Astrocyte (in vitro differentiated cells and primary cell): ENCODE measurements at regions not wholly inside any gene's neighbourhood (a gene's known extent, or its start where the extent isn't known, plus 50 kb on each side); places are given as distances from the start of the nearest gene placed in this dataset.

Experiments
- DNase-seq: peaks from one replicate; pipeline ENCODE4 v3.0.0-alpha.2; 2010; ENCODE audit warnings: low read depth
- FAIRE-seq: peaks from 2 replicates; lab custom pipeline; 2011; peaks lifted over from hg19 to GRCh38; lab: Jason Lieb, UNC
- H2AFZ ChIP-seq: 2 replicates; pipeline ENCODE4 v1.6.0; 2012; ENCODE audit warnings: low read depth, low read length, inconsistent platforms
- H3K27ac ChIP-seq: 2 replicates; pipeline ENCODE4 v1.5.1; 2011; ENCODE audit warnings: low read depth, low read length, inconsistent platforms
- H3K27me3 ChIP-seq: 2 replicates; pipeline ENCODE4 v1.6.0; 2011; ENCODE audit warnings: low read length, inconsistent platforms; ENCODE audit not compliant: insufficient read depth
- H3K36me3 ChIP-seq: 2 replicates; pipeline ENCODE4 v1.5.1; 2011; ENCODE audit warnings: low read length, inconsistent platforms; ENCODE audit not compliant: insufficient read depth
- H3K4me1 ChIP-seq: 2 replicates; pipeline ENCODE4 v1.5.1; 2011; ENCODE audit warnings: low read length, inconsistent platforms; ENCODE audit not compliant: insufficient read depth
- H3K4me2 ChIP-seq: 2 replicates; pipeline ENCODE4 v1.6.0; 2012; ENCODE audit warnings: low read length, inconsistent platforms
- H3K4me3 ChIP-seq: 2 replicates; pipeline ENCODE4 v1.5.1; 2011; ENCODE audit warnings: low read depth, mild to moderate bottlenecking, low read length, inconsistent platforms; ENCODE audit not compliant: insufficient read depth
- H3K79me2 ChIP-seq: 2 replicates; pipeline ENCODE4 v1.6.0; 2012; ENCODE audit warnings: mild to moderate bottlenecking, low read length, inconsistent platforms; ENCODE audit not compliant: insufficient read depth
- H3K9ac ChIP-seq: 2 replicates; pipeline ENCODE4 v1.6.0; 2012; ENCODE audit warnings: mild to moderate bottlenecking, low read length, inconsistent platforms
- H3K9me3 ChIP-seq: 2 replicates; pipeline ENCODE4 v1.5.1; 2012; ENCODE audit warnings: low read depth, mild to moderate bottlenecking, low read length, inconsistent platforms; ENCODE audit not compliant: insufficient read depth
- H4K20me1 ChIP-seq: 2 replicates; pipeline ENCODE4 v1.6.0; 2012; ENCODE audit warnings: low read length, inconsistent platforms; ENCODE audit not compliant: insufficient read depth
- H3K27ac Mint-ChIP-seq: one replicate; pipeline ENCODE4 v1.8.0; 2021; ENCODE audit warnings: mild to moderate bottlenecking, mixed read lengths; ENCODE audit not compliant: unreplicated experiment
- H3K27me3 Mint-ChIP-seq: one replicate; pipeline ENCODE4 v1.8.0; 2021; ENCODE audit warnings: low read depth, mixed read lengths; ENCODE audit not compliant: unreplicated experiment
- H3K36me3 Mint-ChIP-seq: one replicate; pipeline ENCODE4 v1.8.0; 2021; ENCODE audit warnings: low read depth, mixed read lengths; ENCODE audit not compliant: unreplicated experiment
- H3K4me1 Mint-ChIP-seq: one replicate; pipeline ENCODE4 v1.8.0; 2021; ENCODE audit warnings: low read depth, mixed read lengths; ENCODE audit not compliant: unreplicated experiment
- H3K4me3 Mint-ChIP-seq: one replicate; pipeline ENCODE4 v1.8.0; 2021; ENCODE audit warnings: mild to moderate bottlenecking, moderate library complexity, mixed read lengths; ENCODE audit not compliant: unreplicated experiment
- H3K9me3 Mint-ChIP-seq: one replicate; pipeline ENCODE4 v1.8.0; 2021; ENCODE audit warnings: mild to moderate bottlenecking, mixed read lengths; ENCODE audit not compliant: unreplicated experiment
- EZH2 ChIP-seq: IDR thresholded peaks from 2 replicates; pipeline ENCODE4 v1.6.1; 2012; ENCODE audit warnings: mild to moderate bottlenecking, low read length, inconsistent platforms; ENCODE audit not compliant: insufficient read depth
- TF ChIP-seq, protein P1 (sequence below): IDR thresholded peaks from 2 replicates; pipeline ENCODE4 v1.5.1; 2011; ENCODE audit warnings: low read depth, mild to moderate bottlenecking, inconsistent platforms, low read length, moderate library complexity; ENCODE audit not compliant: insufficient read depth

DNA sequence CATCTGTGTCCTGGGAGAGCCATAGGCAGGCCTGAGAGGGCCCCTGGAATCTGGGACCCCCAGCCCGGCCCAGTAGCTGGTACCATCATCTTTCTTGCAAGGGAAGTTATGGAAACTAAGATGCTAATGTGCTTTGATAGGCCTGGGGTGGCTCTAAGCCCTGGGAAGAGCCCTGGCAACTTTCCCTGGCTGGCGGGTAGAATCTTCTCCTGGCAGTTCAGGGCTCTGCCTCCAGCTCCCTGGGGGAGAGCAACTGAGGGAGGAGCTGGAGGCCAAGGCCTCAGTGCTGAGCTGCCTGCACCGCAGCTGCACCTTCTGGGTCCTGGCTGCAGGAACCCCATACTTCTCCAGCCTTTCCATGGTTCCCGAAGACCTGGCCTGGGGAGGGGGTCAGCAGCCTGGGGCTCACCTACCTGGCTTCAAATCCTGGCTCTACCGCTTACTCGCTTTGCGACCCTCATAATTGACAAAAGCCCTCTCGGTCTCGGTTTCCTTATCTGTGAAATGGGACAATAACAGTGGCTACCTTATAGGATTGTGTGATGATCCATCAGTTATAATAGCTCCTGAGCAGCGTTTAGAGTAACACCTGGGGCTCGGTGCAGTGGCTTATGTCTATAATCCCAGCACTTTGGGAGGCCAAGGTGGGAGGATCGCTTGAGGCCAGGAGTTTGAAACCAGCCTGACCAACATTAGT is 333.7 kb downstream of the SEC14L1 start:
- peak; percentile 36 for DNase-seq
- FAIRE-seq, result no peak
- peaks cover 97% of the 10 kb centered on the region for H4K20me1 ChIP-seq
- Mint-ChIP-seq H3K27me3 (no peaks in the 10 kb centered on the region), H3K9me3 (no peaks in the 10 kb centered on the region), H3K36me3 (peaks cover 7% of the 10 kb centered on the region), H3K4me1 (peaks cover 77% of the 10 kb centered on the region), H3K4me3 (no peak overlapping the region), H3K27ac (no peak overlapping the region)
- no peaks in the 10 kb centered on the region for H3K9me3 ChIP-seq
- no peaks in the 10 kb centered on the region for H3K27me3 ChIP-seq
- no peak overlapping the region for H2AFZ ChIP-seq
- H3K4me2 ChIP-seq, result peak overlapping the region; percentile 82
- H3K4me1 ChIP-seq, result peaks cover 89% of the 10 kb centered on the region
- H3K9ac ChIP-seq, result peak overlapping the region; percentile 74
- H3K79me2 ChIP-seq, result peaks cover 88% of the 10 kb centered on the region
- no peak overlapping the region for H3K4me3 ChIP-seq
- TF ChIP-seq, protein P1, sequence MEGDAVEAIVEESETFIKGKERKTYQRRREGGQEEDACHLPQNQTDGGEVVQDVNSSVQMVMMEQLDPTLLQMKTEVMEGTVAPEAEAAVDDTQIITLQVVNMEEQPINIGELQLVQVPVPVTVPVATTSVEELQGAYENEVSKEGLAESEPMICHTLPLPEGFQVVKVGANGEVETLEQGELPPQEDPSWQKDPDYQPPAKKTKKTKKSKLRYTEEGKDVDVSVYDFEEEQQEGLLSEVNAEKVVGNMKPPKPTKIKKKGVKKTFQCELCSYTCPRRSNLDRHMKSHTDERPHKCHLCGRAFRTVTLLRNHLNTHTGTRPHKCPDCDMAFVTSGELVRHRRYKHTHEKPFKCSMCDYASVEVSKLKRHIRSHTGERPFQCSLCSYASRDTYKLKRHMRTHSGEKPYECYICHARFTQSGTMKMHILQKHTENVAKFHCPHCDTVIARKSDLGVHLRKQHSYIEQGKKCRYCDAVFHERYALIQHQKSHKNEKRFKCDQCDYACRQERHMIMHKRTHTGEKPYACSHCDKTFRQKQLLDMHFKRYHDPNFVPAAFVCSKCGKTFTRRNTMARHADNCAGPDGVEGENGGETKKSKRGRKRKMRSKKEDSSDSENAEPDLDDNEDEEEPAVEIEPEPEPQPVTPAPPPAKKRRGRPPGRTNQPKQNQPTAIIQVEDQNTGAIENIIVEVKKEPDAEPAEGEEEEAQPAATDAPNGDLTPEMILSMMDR, result no peak
- TF ChIP-seq EZH2, result no peak
- peak overlapping the region; percentile 75 for H3K27ac ChIP-seq
- no peaks in the 10 kb centered on the region for H3K36me3 ChIP-seq

DNA sequence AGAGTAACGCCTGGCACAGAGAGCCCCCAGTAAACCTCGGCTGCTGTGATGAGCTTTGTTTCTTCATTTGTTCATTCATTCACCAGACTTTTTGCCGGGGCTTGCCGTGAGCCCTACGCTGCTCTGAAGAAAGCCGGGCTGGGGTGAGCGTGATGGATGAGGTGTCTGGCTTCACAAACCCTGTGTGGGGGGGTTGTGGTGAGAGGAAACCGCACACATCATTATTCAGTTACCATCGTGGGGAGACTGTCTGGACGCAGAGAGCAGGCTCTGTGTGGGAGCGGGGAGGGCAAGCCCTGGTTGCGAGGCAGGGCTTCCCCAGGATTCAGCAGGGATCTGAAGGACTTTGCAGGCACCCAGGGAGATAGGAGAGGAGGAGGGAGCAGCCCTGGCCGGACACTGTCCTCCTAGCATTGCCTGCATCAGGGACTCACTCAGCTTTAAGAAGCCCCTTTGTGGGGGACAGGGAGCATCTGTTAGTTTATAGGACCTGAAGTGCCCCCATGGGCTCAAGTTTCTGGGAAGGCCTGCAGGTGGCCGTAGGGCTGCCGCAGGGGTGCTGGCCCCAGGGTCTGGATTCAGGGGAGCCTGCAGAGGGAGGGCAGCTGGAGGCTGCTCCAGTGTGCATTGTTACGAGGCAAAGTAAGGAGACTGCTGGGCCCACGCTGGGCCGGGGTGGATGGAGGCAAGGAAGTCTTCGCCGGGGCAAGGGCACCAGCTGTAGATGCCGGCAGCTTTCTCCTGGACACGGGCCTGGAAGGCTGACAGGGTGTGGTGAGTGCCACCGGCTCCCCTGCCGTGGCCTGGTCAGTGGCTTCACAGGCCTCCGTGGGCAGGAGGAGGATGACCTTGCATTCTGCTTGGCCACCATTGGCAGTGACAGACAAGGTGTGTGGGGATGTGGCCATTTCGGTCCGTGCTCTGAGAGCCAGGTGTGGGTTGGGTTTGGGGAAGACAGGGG is 334.5 kb downstream of the SEC14L1 start:
- H2AFZ ChIP-seq, result no peak overlapping the region
- no peak for FAIRE-seq

More for the DNA sequence above, 334.5 kb downstream of the SEC14L1 start:
- Histone ChIP-seq H3K4me1 (peaks cover 93% of the 10 kb centered on the region), H3K36me3 (no peaks in the 10 kb centered on the region), H3K27ac (peak overlapping the region; percentile 75), H3K4me2 (peak overlapping the region; percentile 82), H3K4me3 (no peak overlapping the region), H3K9ac (peak overlapping the region; percentile 74), H3K79me2 (peaks cover 88% of the 10 kb centered on the region), H4K20me1 (peaks cover 96% of the 10 kb centered on the region), H3K9me3 (no peaks in the 10 kb centered on the region), H3K27me3 (no peaks in the 10 kb centered on the region)
- TF ChIP-seq, protein P1, result no peak
- TF ChIP-seq EZH2, result no peak
- peaks cover 78% of the 10 kb centered on the region for H3K4me1 Mint-ChIP-seq
- H3K27ac Mint-ChIP-seq, result peak overlapping the region; percentile 94
- peak; percentile 96 for DNase-seq
- H3K36me3 Mint-ChIP-seq, result peaks cover 6% of the 10 kb centered on the region
- no peaks in the 10 kb centered on the region for H3K27me3 Mint-ChIP-seq
- no peaks in the 10 kb centered on the region for H3K9me3 Mint-ChIP-seq
- H3K4me3 Mint-ChIP-seq, result no peak overlapping the region
